HG03108 (cell line): ENCODE measurements at regions not wholly inside any gene's neighbourhood (a gene's known extent, or its start where the extent isn't known, plus 50 kb on each side); places are given as distances from the start of the nearest gene placed in this dataset.
"Not testable (repeated sequence)": the region's sequence is repeated elsewhere in the genome, so short reads cannot be mapped to it uniquely, and the experiment has no call there.

Experiments used
- ATAC-seq: cut with Tn5 transposase; IDR thresholded peaks from one replicate; pipeline ENCODE4 v1.9.1; 2021; ENCODE audit warnings: moderate library complexity; ENCODE audit not compliant: unreplicated experiment

DNA sequence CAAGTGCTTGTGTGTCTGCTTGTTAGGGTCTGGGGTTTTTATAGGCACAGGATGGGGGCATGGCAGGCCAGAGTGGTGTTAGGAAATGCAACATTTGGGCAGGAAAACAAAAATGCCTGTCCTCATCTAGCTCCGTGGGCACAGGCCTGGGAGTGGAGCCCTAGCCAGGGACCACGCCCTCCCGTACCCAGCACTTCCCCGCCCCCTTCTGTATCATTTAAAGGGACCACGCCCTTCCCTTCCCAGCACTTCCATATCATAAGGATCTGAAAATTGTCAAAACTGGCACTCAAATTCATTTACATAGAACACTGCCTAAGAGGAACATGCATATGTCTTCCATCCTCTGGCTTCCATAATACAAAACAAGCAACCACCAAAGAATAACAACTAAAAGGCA, 185.8 kb downstream of the B3GLCT start:
- no peak for ATAC-seq

DNA sequence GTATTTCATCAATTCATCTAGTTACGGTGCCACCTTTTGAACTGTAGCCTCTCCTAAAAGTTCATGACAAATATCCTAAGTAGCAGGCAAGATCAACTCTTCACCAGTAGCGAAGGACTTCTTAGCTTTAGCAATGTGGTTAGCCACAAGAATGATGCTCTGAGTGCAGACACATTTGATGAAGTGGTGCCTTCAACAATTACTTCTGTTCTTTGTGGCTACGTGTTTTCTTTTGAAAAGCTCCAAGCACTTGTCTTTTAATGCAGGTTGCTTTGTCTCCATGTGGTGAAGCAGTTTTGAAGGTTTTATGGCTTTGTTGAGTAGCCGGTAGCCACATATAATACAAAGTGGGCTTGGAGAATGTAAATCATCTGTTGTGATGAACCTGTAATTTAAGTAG, 194.7 kb downstream of the B3GLCT start:
- ATAC-seq: no peak

DNA sequence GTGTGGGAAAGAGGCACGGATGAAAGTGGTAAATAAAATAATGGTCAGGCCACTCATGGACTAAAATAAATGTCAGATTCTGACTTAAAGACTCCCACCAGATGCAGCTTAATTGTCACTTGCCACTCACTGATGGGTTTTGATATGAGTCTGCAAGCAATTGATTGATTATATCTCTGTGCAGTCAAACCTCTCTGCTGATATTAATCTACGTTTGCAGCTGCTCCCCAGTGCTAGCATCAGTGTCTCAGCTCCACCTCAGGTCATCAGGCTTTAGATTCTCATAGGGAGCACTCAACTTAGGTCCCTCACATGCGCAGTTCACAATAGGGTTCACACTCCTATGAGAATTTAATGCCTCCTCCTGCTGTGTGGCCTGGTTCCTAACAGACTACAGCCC, 195.3 kb downstream of the B3GLCT start:
- ATAC-seq: no peak

DNA sequence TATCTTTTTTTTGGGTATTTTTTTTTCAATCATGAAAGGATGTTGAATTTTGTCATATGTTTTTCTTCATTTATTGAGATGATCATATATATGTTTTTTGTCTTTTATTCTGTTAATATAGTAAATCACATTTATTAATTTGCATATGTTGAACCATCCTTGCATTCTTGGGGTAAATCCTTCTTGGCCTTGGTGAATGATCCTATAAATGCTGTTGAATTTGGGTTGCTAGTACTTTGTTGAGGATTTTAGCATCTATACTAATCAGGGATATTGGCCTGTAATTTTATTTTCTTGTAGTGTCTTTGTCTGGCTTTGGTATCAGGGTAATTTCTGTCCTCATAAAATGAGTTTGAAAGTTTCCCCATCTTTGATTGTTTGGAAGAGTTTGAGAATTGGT, 199.9 kb downstream of the B3GLCT start:
- no peak for ATAC-seq

DNA sequence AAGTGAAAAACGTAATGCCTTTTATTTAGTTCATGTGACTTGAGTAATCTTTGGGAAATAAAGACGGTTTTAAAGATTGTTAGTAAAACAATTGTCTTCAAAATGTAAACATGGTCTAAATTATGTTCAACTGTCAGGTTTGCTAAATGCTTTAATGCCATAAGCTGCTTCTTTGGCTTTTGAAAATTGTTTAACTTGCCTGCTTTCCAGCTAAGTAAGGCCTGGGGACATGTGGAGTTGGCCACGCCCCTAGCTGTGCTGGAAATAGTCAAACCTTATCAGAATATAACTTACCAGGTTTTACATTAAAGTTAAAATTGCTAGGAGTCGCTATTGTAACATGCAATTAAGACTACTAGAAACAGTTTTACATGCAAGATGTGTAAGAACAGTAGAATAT, 203.9 kb downstream of the B3GLCT start:
- ATAC-seq: not testable (repeated sequence)

DNA sequence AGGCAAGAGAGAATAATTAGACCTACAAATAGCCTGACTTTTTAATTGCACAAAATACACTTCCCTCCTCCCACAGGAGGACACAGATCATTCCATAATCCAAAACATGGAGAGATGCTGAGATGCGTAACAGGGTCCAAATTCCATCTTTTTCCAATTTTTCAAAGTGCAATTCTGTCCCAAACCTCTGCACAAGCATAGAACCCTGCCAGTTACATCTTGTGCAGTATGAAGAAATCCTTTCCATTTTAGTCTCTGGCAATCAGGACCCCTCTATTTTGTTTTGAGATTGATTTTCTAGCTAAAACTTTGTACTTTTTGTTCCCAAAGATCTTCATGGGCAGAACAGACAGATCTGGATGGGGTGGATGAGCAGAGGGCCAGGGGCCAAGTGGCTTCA, 209.2 kb downstream of the B3GLCT start:
- no peak for ATAC-seq

DNA sequence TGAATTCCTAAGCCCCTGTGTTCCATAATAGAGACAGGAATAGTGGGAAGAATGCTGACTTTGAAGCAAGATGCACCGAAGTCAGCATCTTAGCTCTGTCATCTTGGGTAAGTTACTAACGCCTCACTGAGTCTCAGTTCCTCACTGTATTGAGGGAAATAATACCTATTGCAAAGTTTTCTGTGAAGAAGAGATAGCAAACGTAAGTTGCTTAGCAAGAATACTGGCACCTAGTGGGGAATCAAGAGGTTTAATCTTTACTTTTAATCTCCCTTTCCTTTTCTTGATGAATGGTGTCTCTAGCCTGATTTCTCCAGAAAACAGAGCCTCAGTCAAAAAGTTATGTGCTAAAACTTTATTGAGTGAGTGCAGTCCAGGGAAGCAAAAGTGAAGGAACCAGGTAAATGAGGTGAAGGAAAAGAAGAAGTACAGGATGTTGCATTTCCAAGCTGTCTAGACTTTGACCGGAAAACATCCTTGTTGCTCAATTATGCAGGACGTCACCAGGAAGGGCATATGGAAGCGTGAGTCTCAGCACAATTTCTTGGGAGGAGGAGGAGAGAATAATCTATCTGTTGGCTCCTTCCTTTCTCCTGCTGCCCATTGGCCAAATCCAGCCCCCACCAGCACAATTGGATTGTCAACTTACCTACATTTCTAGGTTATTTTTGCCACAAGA, 210.0 kb downstream of the B3GLCT start:
- no peak for ATAC-seq

DNA sequence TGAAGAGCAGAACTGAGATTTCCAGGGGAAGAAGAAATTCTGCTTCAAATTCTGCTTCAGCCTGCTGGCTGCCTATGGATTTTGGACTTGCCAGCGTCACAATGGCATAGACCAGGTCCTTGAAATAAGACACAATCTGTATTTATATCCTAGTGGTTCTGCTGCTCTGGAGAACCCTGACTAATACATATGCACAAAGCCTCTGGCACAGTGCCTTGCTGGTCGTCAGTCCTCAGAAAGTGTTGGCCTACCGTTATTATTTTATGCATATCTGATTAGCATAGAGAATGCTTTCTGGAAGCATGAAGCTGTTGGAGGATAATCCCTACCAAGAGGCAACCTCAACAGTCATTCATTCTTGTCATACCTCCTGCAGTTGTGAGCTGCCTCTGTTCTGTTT, 213.7 kb downstream of the B3GLCT start:
- ATAC-seq: no peak

DNA sequence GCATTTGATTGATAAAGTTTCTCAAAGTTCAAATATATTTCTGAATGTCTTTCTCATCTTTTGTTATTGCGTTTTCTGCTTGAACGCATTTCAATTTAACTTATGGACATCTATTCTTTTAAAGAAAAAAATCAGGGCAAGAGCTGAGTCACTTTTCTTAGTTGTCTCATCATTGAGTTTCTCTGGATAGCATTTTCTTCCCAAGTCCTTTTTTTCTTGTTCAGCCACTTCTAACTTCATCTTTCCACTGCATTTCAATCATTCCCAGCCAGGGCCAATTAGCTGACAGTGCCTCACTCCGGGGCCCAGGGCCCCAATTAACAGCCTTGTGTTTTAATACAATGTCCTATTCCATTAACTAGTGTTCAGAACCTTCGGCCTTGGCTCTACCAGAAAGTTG, 216.3 kb downstream of the B3GLCT start:
- ATAC-seq: no peak

DNA sequence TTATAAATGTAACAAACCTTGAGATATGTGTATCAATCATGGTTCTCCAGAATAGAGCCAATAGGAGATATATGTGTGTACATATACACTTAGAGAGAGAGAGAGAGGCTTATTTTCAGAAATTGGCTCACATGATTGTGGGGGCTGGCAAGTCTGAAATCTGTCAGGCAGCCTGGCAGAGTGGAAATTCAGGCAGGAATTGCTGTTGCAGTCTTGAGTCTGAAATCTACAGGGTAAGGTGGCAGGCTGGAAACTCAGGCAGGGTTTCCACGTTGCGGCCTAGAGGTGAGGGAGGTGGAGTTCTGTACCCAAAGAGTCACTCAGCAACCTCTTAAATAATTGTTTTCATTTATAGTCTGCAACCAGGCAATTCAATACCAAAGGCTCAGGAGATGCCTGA, 218.4 kb downstream of the B3GLCT start:
- no peak for ATAC-seq

DNA sequence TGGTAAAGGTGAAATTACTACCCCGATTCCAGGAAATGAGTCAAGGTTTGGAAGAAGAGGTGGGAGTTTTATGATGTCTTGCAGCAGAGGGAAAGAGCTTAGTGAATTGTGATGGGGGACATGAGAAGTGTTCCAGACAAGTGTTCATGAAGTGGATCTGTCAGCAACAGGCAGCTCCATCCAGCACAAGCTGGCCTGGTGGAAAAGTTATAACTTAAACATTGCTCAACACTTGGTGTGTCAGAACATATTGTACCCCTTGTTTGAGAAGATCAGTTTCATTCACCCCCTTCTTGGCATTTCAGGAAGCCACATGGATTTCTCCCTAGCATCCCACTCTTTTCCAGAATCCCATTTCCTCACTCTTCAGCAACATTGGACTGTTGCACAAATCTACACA, 222.0 kb downstream of the B3GLCT start:
- no peak for ATAC-seq

DNA sequence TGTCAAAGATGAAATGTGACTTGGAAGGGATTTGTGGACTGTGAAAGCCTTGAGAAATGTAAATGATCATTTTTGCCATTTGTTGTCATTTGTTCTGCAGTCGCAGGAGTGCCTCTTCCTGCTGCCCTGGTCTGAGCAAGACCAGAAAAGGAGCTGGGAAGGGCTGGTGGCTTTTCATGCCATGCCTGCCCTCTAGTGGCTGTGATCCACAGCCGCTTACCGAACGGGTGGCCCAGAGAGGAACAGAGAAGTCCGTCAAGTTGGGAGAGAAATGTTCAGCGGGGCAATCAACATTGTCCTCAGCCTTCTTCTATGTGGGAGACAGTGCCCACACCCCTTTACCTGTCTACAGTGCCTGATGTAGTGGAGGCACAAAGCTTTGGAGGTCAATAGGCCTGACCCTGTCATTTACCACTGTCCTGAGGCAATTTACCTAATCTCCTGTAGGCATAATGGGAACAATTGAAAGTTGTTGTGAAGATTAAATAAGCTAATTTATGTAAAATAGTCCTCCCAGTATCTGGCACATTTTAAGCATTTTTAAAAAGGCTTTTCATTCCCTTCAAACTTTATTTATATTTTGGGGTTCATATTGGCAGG, 224.5 kb downstream of the B3GLCT start:
- ATAC-seq: peak; percentile 93

DNA sequence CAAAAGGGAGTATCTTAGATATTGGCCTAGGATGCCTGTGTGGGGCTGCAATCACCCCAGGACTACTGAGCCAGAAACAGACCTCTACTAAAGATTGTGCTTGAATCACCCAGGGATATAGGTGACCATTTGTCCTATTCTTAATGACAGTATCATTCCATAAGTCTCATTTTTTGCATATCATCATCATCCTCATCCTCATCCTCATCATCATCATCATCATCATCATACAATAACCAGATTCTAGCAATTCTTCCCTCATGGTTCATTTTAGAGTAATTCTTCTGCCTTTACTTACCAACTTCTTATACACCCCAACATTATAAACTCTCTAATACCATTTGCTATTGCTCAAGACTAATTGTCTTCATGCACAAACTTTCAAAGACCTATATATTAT, 226.6 kb downstream of the B3GLCT start:
- no peak for ATAC-seq

DNA sequence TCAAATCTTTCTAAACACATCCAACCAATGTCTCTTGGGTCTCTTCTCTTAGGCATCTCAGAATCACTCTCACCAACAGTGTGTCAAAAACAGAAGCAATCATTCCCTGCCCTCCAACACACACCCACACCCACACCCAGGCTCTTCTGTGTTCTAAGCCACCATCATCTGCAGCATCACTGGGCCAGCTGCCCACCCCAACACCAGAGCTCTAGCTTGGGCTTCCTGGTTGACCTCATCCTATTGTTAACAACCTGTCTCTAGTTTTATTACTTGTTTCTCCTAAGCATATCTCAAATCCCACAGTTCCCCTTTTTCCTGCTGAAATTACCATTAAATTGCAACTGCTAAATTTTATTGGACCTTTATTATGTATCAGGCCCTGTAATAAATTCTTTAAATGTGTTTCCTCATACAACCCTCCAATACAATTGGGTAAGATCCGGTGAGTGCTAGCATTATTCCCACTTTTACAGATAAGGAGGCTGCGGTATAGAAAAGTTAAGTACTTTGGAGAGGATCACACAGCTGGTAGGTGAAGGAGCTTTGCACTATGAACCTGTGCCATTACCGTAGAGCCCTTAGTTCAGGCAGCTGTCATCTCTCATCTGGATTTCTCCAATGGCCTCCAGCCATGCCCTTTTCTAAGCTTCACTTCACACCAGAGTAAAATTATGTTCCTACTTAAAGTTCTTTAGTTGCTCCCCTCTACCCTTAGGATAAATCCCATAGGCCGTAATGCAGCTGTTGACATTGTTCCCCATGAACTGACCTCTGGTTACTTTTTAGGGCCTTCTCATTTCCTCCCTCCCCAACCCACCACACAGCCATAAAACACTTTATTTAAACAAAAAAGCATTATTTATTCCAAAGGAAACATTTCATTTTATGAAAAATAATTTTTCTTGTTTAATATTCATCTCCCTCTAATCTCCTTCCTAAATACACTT, 227.7 kb downstream of the B3GLCT start:
- no peak for ATAC-seq

DNA sequence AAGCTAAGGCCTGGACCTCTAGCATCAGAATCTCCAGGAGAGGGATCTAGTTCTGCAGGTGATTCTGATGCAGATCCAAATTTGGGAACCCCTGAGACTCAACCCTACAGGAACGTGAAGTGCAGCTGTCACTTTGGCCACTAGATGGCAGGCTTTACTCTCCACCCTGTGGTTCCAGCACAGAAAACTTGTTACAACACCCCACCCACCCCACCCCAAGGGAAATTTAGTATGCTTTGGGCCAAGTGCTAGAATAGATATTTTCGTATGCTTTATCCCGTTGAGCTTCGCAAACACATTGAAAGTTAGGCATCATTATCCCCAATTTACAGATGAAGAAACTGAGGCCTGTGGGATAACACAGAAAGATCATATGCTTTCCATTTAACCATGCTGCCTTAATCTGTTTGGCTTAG, 232.0 kb downstream of the B3GLCT start:
- no peak for ATAC-seq

DNA sequence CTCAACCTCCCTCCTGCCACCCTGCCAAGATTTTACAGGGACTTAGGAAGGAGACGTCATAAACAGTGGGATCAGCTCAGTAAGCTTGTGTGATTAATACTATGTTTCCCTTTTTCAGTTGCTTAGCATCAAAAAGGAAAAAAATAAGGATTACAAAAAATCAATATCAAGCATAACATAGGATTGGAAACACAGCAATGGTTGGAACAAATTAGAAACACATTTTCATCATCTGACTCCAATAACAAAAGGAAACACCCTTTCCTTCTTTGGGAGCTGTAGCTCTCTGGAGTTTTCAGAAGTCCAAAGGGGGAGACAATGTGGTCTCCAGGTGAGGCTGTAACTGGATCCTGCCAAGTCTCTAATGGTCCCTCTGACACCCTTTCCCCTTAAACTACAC, 233.4 kb downstream of the B3GLCT start:
- ATAC-seq: no peak

DNA sequence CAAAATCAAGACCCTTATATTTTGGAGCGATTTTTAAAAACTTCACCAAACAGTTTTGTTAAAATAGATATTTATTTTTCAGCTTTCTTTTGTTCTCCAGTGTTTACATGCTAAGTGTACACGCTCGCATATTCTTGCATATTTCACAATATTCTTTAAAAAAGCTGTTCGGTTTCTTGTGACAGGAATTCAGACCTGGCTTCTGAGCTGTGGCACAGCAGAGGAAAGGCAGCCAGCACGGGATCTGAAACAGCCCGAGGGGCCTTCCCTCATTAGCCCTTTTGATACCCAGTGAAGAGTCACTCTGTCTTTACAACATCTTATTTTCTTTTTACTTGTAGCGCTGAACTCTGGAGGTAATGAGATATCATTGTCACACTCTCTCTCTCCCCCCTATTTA, 234.0 kb downstream of the B3GLCT start:
- ATAC-seq: no peak

DNA sequence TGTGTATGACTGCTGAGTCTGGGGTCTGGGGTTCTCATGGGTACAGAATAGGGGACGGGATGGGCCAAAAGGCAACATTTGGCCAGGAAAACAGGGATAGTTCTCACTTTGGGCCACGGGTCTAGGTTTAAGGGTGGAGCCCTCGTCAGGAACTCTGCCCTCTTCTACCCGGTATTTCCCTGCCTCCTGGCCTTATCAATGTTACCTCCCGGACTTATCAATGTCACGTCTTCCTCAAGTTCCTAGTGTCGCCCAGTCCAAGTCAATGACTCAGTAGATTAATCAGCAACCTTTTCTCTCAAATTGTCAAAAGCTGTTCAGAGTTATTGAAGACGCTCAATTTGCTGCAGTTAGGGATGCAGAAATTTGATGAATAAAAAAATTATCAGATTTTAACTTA, 234.8 kb downstream of the B3GLCT start:
- ATAC-seq: no peak

DNA sequence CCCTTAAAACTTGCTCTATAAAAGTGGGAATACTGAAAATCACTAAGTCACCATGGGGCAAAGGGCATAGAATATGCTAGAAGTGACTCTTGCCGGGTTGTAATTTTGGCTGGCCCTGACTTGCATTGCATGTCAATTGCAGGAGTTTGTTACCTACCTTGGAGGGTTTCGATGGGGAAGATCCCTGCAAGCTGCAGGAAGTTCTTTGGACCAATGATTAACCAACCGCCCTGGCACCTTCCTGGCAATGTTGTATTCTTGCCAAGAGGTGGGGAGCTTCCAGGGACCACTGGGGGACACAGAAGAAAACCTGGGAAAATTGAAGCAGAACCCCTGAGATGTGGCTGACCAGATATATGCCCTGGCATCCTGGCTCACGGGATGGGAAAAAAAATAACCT, 235.8 kb downstream of the B3GLCT start:
- no peak for ATAC-seq

DNA sequence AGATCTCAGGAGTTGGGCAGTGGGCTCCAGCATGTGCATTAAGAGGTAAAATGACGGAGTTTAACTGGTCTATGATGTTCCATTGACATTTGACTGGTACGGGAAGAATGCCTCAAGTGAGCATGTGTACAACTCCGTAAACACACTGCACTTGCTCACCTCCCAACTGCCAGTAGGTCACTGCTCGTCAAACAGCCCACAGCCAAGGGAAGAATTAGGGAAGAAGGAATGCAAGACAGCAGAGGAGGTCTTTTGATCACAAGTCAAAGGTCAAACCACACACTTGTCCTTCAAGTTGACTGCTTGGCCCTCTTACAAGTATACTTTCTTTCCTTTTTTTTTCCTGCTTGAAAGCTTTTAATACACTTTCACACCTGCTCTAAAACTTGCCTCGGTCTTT, 236.7 kb downstream of the B3GLCT start:
- no peak for ATAC-seq

DNA sequence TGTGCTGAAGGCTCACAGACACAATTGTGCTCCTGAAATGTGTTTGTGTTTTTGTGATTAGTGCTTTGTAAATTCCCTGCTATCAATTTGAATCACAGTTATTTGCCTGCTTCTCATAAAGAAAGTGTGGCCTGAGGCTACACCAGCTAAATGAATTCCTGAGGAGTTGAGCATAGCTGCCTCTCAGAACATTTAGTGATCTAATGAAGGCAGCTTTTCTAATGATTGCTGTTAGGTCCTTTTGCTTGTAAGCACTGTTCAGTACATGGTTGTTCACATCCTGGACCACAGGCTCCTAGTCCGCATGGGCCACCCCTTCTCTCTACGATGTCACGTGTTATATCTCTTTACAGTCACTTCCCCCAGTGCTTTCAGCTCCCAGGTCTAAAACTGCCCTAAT, 238.2 kb downstream of the B3GLCT start:
- no peak for ATAC-seq

DNA sequence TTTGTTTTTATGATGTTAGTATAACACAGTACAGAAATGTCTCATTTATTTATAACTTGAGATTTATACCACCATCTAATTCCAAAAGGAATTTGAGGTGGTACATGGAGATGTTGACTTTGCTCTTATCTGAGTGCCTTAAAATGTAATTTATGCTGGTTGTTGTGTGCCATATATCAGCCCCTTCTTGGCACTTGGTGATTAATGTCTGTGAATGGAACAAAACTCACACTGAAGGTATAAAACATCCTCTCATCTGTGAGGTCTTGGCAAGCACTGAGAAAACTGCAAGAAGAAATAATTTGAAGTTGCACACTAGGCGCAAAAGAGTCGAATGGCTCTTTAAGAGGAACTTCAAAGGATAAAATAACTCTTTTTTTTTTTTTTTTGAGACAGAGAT, 240.4 kb downstream of the B3GLCT start:
- ATAC-seq: no peak
